Astrocyte of the spinal cord (primary cell): ENCODE measurements at regions not wholly inside any gene's neighbourhood (a gene's known extent, or its start where the extent isn't known, plus 50 kb on each side); places are given as distances from the start of the nearest gene placed in this dataset.

Experiments used
- DNase-seq: peaks from one replicate; pipeline ENCODE4 v3.0.0; 2011; ENCODE audit warnings: low read depth, low spot score
- H3K4me3 ChIP-seq: 2 replicates; pipeline ENCODE4 v1.5.1; 2011; ENCODE audit warnings: low read depth, mild to moderate bottlenecking, low read length, moderate library complexity
- in situ Hi-C: cut with HindIII; loops from 2 replicates; pipeline ENCODE4 v1.10.0; 2017; ENCODE audit warnings: low sequenced_read_pairs
- TF ChIP-seq, protein P1 (sequence below): IDR thresholded peaks from 2 replicates; pipeline ENCODE4 v1.5.1; 2012; ENCODE audit warnings: low read depth, mild to moderate bottlenecking, low read length, inconsistent platforms

GRCh38 chr2:175640655-175641054 is 361.4 kb downstream of the LNPK start:
- in situ Hi-C loops: no loop called here
- DNase-seq: no peak
- no peak overlapping the region for H3K4me3 ChIP-seq
- TF ChIP-seq, protein P1, sequence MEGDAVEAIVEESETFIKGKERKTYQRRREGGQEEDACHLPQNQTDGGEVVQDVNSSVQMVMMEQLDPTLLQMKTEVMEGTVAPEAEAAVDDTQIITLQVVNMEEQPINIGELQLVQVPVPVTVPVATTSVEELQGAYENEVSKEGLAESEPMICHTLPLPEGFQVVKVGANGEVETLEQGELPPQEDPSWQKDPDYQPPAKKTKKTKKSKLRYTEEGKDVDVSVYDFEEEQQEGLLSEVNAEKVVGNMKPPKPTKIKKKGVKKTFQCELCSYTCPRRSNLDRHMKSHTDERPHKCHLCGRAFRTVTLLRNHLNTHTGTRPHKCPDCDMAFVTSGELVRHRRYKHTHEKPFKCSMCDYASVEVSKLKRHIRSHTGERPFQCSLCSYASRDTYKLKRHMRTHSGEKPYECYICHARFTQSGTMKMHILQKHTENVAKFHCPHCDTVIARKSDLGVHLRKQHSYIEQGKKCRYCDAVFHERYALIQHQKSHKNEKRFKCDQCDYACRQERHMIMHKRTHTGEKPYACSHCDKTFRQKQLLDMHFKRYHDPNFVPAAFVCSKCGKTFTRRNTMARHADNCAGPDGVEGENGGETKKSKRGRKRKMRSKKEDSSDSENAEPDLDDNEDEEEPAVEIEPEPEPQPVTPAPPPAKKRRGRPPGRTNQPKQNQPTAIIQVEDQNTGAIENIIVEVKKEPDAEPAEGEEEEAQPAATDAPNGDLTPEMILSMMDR: no peak

DNA sequence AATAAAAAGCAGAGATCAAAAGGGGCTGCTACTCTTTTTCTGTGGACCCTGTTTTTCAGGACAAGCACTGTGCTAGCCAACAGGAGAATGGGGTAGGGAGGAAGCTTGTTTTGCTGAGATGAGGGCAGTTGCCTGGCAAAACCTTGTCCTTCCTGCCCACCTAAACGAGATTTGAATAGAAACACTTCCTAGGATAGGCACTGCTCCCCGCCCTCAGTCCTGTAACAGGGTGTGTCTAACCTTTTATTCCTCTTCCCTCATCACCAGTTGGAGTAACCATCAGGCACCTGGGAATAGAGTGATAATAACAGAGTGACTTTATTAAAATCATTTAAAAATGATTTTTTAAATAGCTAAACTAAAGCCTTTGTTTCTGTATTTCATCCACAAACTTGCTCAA is 368.8 kb downstream of the LNPK start:
- in situ Hi-C loops: no loop called here
- H3K4me3 ChIP-seq: no peak overlapping the region
- TF ChIP-seq, protein P1: no peak
- DNase-seq: no peak

- in situ Hi-C loops: no loop called here
- DNase-seq: no peak
Measured at GRCh38 chr2:175631245-175631623, 370.8 kb downstream of the LNPK start.

GRCh38 chr2:175630280-175631244 is 371.5 kb downstream of the LNPK start:
- H3K4me3 ChIP-seq: no peak overlapping the region
- TF ChIP-seq, protein P1: no peak
- in situ Hi-C loops: no loop called here
- no peak for DNase-seq

More at GRCh38 chr2:175631245-175631623, 370.8 kb downstream of the LNPK start:
- TF ChIP-seq, protein P1: no peak
- no peak overlapping the region for H3K4me3 ChIP-seq

GRCh38 chr2:175628243-175628642 is 373.8 kb downstream of the LNPK start:
- in situ Hi-C loops: no loop called here
- no peak overlapping the region for H3K4me3 ChIP-seq
- no peak for DNase-seq
- TF ChIP-seq, protein P1: no peak

DNA sequence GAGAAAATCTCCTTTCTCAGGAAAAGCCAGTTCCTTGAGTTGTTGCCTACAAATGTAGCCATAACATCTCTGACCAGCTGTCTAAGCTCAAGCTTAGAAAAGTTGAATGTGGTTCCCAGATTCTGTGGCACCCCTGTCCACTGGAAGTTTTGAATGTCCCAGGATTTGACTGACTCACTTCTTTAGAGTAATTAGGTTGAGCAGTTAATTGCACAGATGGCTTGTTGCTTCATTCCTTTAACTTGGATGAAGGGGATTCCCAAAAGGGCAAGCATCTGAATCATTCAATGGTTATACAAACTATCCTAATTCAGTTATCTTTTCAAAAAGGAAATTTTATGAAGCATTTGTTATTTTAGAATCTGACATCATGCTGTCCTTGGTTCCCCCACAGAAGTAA is 374.7 kb downstream of the LNPK start:
- TF ChIP-seq, protein P1: no peak
- no peak for DNase-seq
- in situ Hi-C loops: no loop called here
- H3K4me3 ChIP-seq: no peak overlapping the region
